ENCODE measurements at regions not wholly inside any gene's neighbourhood (a gene's known extent, or its start where the extent isn't known, plus 50 kb on each side); places are given as distances from the start of the nearest gene placed in this dataset.
"Not testable (repeated sequence)": the region's sequence is repeated elsewhere in the genome, so short reads cannot be mapped to it uniquely, and the experiment has no call there.

- H3K36me3 ChIP-seq (ENCODE audit: control insufficient read depth, insufficient read depth, low read length): no peaks in the 10 kb centered on the region
- H3K4me3 ChIP-seq (ENCODE audit: low read length): no peak overlapping the region
- no peak overlapping the region for H3K9ac ChIP-seq (ENCODE audit: low read length)
- H3K9me3 ChIP-seq (ENCODE audit: control insufficient read depth, low read length): no peaks in the 10 kb centered on the region
- H3K27me3 ChIP-seq (ENCODE audit: control insufficient read depth, insufficient read depth, low read length): no peaks in the 10 kb centered on the region
- H3K4me1 ChIP-seq (ENCODE audit: control insufficient read depth, insufficient read depth, low read length): no peaks in the 10 kb centered on the region
Measured at GRCh38 chr15:20407553-20407952, 134.0 kb downstream of the GOLGA6L6 start.

- not testable (repeated sequence) for H3K4me3 ChIP-seq (ENCODE audit: low read length); H3K9ac ChIP-seq (ENCODE audit: low read length); H3K9me3 ChIP-seq (ENCODE audit: control insufficient read depth, low read length); H3K27me3 ChIP-seq (ENCODE audit: control insufficient read depth, insufficient read depth, low read length); H3K4me1 ChIP-seq (ENCODE audit: control insufficient read depth, insufficient read depth, low read length); H3K36me3 ChIP-seq (ENCODE audit: control insufficient read depth, insufficient read depth, low read length)
Measured at GRCh38 chr15:20404571-20404970, 137.0 kb downstream of the GOLGA6L6 start.

- not testable (repeated sequence) for H3K4me3 ChIP-seq (ENCODE audit: low read length); H3K9me3 ChIP-seq (ENCODE audit: control insufficient read depth, low read length); H3K27me3 ChIP-seq (ENCODE audit: control insufficient read depth, insufficient read depth, low read length); H3K4me1 ChIP-seq (ENCODE audit: control insufficient read depth, insufficient read depth, low read length); H3K9ac ChIP-seq (ENCODE audit: low read length); H3K36me3 ChIP-seq (ENCODE audit: control insufficient read depth, insufficient read depth, low read length)
Measured at GRCh38 chr15:20402586-20402985, 139.0 kb downstream of the GOLGA6L6 start.

GRCh38 chr15:20401058-20401457 is 140.5 kb downstream of the GOLGA6L6 start:
- not testable (repeated sequence) for H3K9ac ChIP-seq (ENCODE audit: low read length); H3K4me1 ChIP-seq (ENCODE audit: control insufficient read depth, insufficient read depth, low read length); H3K27me3 ChIP-seq (ENCODE audit: control insufficient read depth, insufficient read depth, low read length); H3K9me3 ChIP-seq (ENCODE audit: control insufficient read depth, low read length); H3K36me3 ChIP-seq (ENCODE audit: control insufficient read depth, insufficient read depth, low read length); H3K4me3 ChIP-seq (ENCODE audit: low read length)

GRCh38 chr15:20398680-20399079 is 142.9 kb downstream of the GOLGA6L6 start:
- not testable (repeated sequence) for H3K9me3 ChIP-seq (ENCODE audit: control insufficient read depth, low read length); H3K4me1 ChIP-seq (ENCODE audit: control insufficient read depth, insufficient read depth, low read length); H3K27me3 ChIP-seq (ENCODE audit: control insufficient read depth, insufficient read depth, low read length); H3K36me3 ChIP-seq (ENCODE audit: control insufficient read depth, insufficient read depth, low read length); H3K9ac ChIP-seq (ENCODE audit: low read length); H3K4me3 ChIP-seq (ENCODE audit: low read length)

GRCh38 chr15:20388161-20388560 is 153.4 kb downstream of the GOLGA6L6 start:
- H3K9me3 ChIP-seq (ENCODE audit: control insufficient read depth, low read length); H3K27me3 ChIP-seq (ENCODE audit: control insufficient read depth, insufficient read depth, low read length); H3K4me1 ChIP-seq (ENCODE audit: control insufficient read depth, insufficient read depth, low read length); H3K9ac ChIP-seq (ENCODE audit: low read length); H3K4me3 ChIP-seq (ENCODE audit: low read length); H3K36me3 ChIP-seq (ENCODE audit: control insufficient read depth, insufficient read depth, low read length): not testable (repeated sequence)

- no peaks in the 10 kb centered on the region for H3K36me3 ChIP-seq (ENCODE audit: control insufficient read depth, insufficient read depth, low read length)
- no peak overlapping the region for H3K9ac ChIP-seq (ENCODE audit: low read length)
- no peaks in the 10 kb centered on the region for H3K27me3 ChIP-seq (ENCODE audit: control insufficient read depth, insufficient read depth, low read length)
- no peaks in the 10 kb centered on the region for H3K4me1 ChIP-seq (ENCODE audit: control insufficient read depth, insufficient read depth, low read length)
- H3K9me3 ChIP-seq (ENCODE audit: control insufficient read depth, low read length): no peaks in the 10 kb centered on the region
- no peak overlapping the region for H3K4me3 ChIP-seq (ENCODE audit: low read length)
Measured at GRCh38 chr15:20386198-20386597, 155.4 kb downstream of the GOLGA6L6 start.

GRCh38 chr15:20380199-20380598 is 161.4 kb downstream of the GOLGA6L6 start:
- H3K9ac ChIP-seq (ENCODE audit: low read length); H3K36me3 ChIP-seq (ENCODE audit: control insufficient read depth, insufficient read depth, low read length); H3K4me3 ChIP-seq (ENCODE audit: low read length); H3K27me3 ChIP-seq (ENCODE audit: control insufficient read depth, insufficient read depth, low read length); H3K4me1 ChIP-seq (ENCODE audit: control insufficient read depth, insufficient read depth, low read length); H3K9me3 ChIP-seq (ENCODE audit: control insufficient read depth, low read length): not testable (repeated sequence)

GRCh38 chr15:20376872-20377271 is 164.7 kb downstream of the GOLGA6L6 start:
- no peaks in the 10 kb centered on the region for H3K36me3 ChIP-seq (ENCODE audit: control insufficient read depth, insufficient read depth, low read length)
- H3K4me3 ChIP-seq (ENCODE audit: low read length): no peak overlapping the region
- no peaks in the 10 kb centered on the region for H3K4me1 ChIP-seq (ENCODE audit: control insufficient read depth, insufficient read depth, low read length)
- no peaks in the 10 kb centered on the region for H3K9me3 ChIP-seq (ENCODE audit: control insufficient read depth, low read length)
- H3K27me3 ChIP-seq (ENCODE audit: control insufficient read depth, insufficient read depth, low read length): no peaks in the 10 kb centered on the region
- no peak overlapping the region for H3K9ac ChIP-seq (ENCODE audit: low read length)

GRCh38 chr15:20372416-20372815 is 169.2 kb downstream of the GOLGA6L6 start:
- not testable (repeated sequence) for H3K4me3 ChIP-seq (ENCODE audit: low read length); H3K36me3 ChIP-seq (ENCODE audit: control insufficient read depth, insufficient read depth, low read length); H3K4me1 ChIP-seq (ENCODE audit: control insufficient read depth, insufficient read depth, low read length); H3K27me3 ChIP-seq (ENCODE audit: control insufficient read depth, insufficient read depth, low read length); H3K9ac ChIP-seq (ENCODE audit: low read length); H3K9me3 ChIP-seq (ENCODE audit: control insufficient read depth, low read length)

- Histone ChIP-seq H3K4me3 (ENCODE audit: low read length) (no peak overlapping the region), H3K27me3 (ENCODE audit: control insufficient read depth, insufficient read depth, low read length) (no peaks in the 10 kb centered on the region), H3K36me3 (ENCODE audit: control insufficient read depth, insufficient read depth, low read length) (no peaks in the 10 kb centered on the region), H3K9me3 (ENCODE audit: control insufficient read depth, low read length) (no peaks in the 10 kb centered on the region), H3K4me1 (ENCODE audit: control insufficient read depth, insufficient read depth, low read length) (no peaks in the 10 kb centered on the region), H3K9ac (ENCODE audit: low read length) (no peak overlapping the region)
Measured at GRCh38 chr15:20369500-20369899, 172.1 kb downstream of the GOLGA6L6 start.

- no peak overlapping the region for H3K4me3 ChIP-seq (ENCODE audit: low read length)
- H3K27me3 ChIP-seq (ENCODE audit: control insufficient read depth, insufficient read depth, low read length): no peaks in the 10 kb centered on the region
- H3K36me3 ChIP-seq (ENCODE audit: control insufficient read depth, insufficient read depth, low read length): no peaks in the 10 kb centered on the region
- H3K9ac ChIP-seq (ENCODE audit: low read length): no peak overlapping the region
- H3K9me3 ChIP-seq (ENCODE audit: control insufficient read depth, low read length): no peaks in the 10 kb centered on the region
- no peaks in the 10 kb centered on the region for H3K4me1 ChIP-seq (ENCODE audit: control insufficient read depth, insufficient read depth, low read length)
Measured at GRCh38 chr15:20368974-20369373, 172.6 kb downstream of the GOLGA6L6 start.

GRCh38 chr15:20367093-20367492 is 174.5 kb downstream of the GOLGA6L6 start:
- Histone ChIP-seq H3K4me1 (ENCODE audit: control insufficient read depth, insufficient read depth, low read length) (no peaks in the 10 kb centered on the region), H3K4me3 (ENCODE audit: low read length) (no peak overlapping the region), H3K36me3 (ENCODE audit: control insufficient read depth, insufficient read depth, low read length) (no peaks in the 10 kb centered on the region), H3K27me3 (ENCODE audit: control insufficient read depth, insufficient read depth, low read length) (no peaks in the 10 kb centered on the region), H3K9ac (ENCODE audit: low read length) (no peak overlapping the region), H3K9me3 (ENCODE audit: control insufficient read depth, low read length) (no peaks in the 10 kb centered on the region)
